ENCODE measurements at regions not wholly inside any gene's neighbourhood (a gene's known extent, or its start where the extent isn't known, plus 50 kb on each side); places are given as distances from the start of the nearest gene placed in this dataset.

GRCh38 chr19:31961191-31961590 lies 384.2 kb upstream of the ZNF507 start:
- Histone ChIP-seq H3K4me3 (ENCODE audit: low read depth, low read length) (no peak overlapping the region), H3K9ac (ENCODE audit: low read depth, low read length) (no peak overlapping the region), H3K27ac (ENCODE audit: low read depth, low read length) (no peak overlapping the region), H3K9me3 (ENCODE audit: control insufficient read depth, insufficient read depth, low read length) (no peaks in the 10 kb centered on the region), H3K36me3 (ENCODE audit: control insufficient read depth, insufficient read depth, low read length) (no peaks in the 10 kb centered on the region), H3K27me3 (ENCODE audit: control insufficient read depth, insufficient read depth, low read length) (no peaks in the 10 kb centered on the region), H3K4me1 (ENCODE audit: control insufficient read depth, insufficient read depth, low read length) (0 out of 2 replicates have a peak, but pooled peaks cover 5% of the 10 kb centered on the region)

- Histone ChIP-seq H3K27me3 (ENCODE audit: control insufficient read depth, insufficient read depth, low read length) (no peaks in the 10 kb centered on the region), H3K27ac (ENCODE audit: low read depth, low read length) (no peak overlapping the region)
Measured at GRCh38 chr19:31961667-31962066, 383.7 kb upstream of the ZNF507 start.

GRCh38 chr19:31962561-31962996 lies 382.8 kb upstream of the ZNF507 start:
- H3K36me3 ChIP-seq (ENCODE audit: control insufficient read depth, insufficient read depth, low read length), result no peaks in the 10 kb centered on the region
- H3K27me3 ChIP-seq (ENCODE audit: control insufficient read depth, insufficient read depth, low read length), result no peaks in the 10 kb centered on the region
- H3K9ac ChIP-seq (ENCODE audit: low read depth, low read length), result no peak overlapping the region
- no peaks in the 10 kb centered on the region for H3K9me3 ChIP-seq (ENCODE audit: control insufficient read depth, insufficient read depth, low read length)
- H3K4me1 ChIP-seq (ENCODE audit: control insufficient read depth, insufficient read depth, low read length), result 0 out of 2 replicates have a peak, but pooled peaks cover 5% of the 10 kb centered on the region
- no peak overlapping the region for H3K27ac ChIP-seq (ENCODE audit: low read depth, low read length)
- no peak overlapping the region for H3K4me3 ChIP-seq (ENCODE audit: low read depth, low read length)

More at GRCh38 chr19:31961667-31962066, 383.7 kb upstream of the ZNF507 start:
- no peak overlapping the region for H3K9ac ChIP-seq (ENCODE audit: low read depth, low read length)
- no peaks in the 10 kb centered on the region for H3K36me3 ChIP-seq (ENCODE audit: control insufficient read depth, insufficient read depth, low read length)
- no peak overlapping the region for H3K4me3 ChIP-seq (ENCODE audit: low read depth, low read length)
- H3K9me3 ChIP-seq (ENCODE audit: control insufficient read depth, insufficient read depth, low read length), result no peaks in the 10 kb centered on the region
- 0 out of 2 replicates have a peak, but pooled peaks cover 5% of the 10 kb centered on the region for H3K4me1 ChIP-seq (ENCODE audit: control insufficient read depth, insufficient read depth, low read length)

GRCh38 chr19:31963746-31964145 lies 381.7 kb upstream of the ZNF507 start:
- Histone ChIP-seq H3K27ac (ENCODE audit: low read depth, low read length) (no peak overlapping the region), H3K4me3 (ENCODE audit: low read depth, low read length) (no peak overlapping the region), H3K36me3 (ENCODE audit: control insufficient read depth, insufficient read depth, low read length) (no peaks in the 10 kb centered on the region), H3K9ac (ENCODE audit: low read depth, low read length) (no peak overlapping the region), H3K27me3 (ENCODE audit: control insufficient read depth, insufficient read depth, low read length) (no peaks in the 10 kb centered on the region), H3K9me3 (ENCODE audit: control insufficient read depth, insufficient read depth, low read length) (no peaks in the 10 kb centered on the region), H3K4me1 (ENCODE audit: control insufficient read depth, insufficient read depth, low read length) (0 out of 2 replicates have a peak, but pooled peaks cover under 1% of the 10 kb centered on the region)

- no peaks in the 10 kb centered on the region for H3K27me3 ChIP-seq (ENCODE audit: control insufficient read depth, insufficient read depth, low read length)
- H3K4me3 ChIP-seq (ENCODE audit: low read depth, low read length), result no peak overlapping the region
- no peak overlapping the region for H3K9ac ChIP-seq (ENCODE audit: low read depth, low read length)
Measured at GRCh38 chr19:31969016-31969415, 376.4 kb upstream of the ZNF507 start.

GRCh38 chr19:31970027-31970461 lies 375.4 kb upstream of the ZNF507 start:
- Histone ChIP-seq H3K27me3 (ENCODE audit: control insufficient read depth, insufficient read depth, low read length) (no peaks in the 10 kb centered on the region), H3K4me3 (ENCODE audit: low read depth, low read length) (no peak overlapping the region), H3K4me1 (ENCODE audit: control insufficient read depth, insufficient read depth, low read length) (no peaks in the 10 kb centered on the region), H3K27ac (ENCODE audit: low read depth, low read length) (no peak overlapping the region), H3K36me3 (ENCODE audit: control insufficient read depth, insufficient read depth, low read length) (no peaks in the 10 kb centered on the region), H3K9me3 (ENCODE audit: control insufficient read depth, insufficient read depth, low read length) (no peaks in the 10 kb centered on the region), H3K9ac (ENCODE audit: low read depth, low read length) (no peak overlapping the region)

More at GRCh38 chr19:31969016-31969415, 376.4 kb upstream of the ZNF507 start:
- no peak overlapping the region for H3K27ac ChIP-seq (ENCODE audit: low read depth, low read length)
- H3K36me3 ChIP-seq (ENCODE audit: control insufficient read depth, insufficient read depth, low read length), result no peaks in the 10 kb centered on the region
- no peaks in the 10 kb centered on the region for H3K4me1 ChIP-seq (ENCODE audit: control insufficient read depth, insufficient read depth, low read length)
- H3K9me3 ChIP-seq (ENCODE audit: control insufficient read depth, insufficient read depth, low read length), result no peaks in the 10 kb centered on the region

- Histone ChIP-seq H3K27ac (ENCODE audit: low read depth, low read length) (no peak overlapping the region), H3K4me1 (ENCODE audit: control insufficient read depth, insufficient read depth, low read length) (no peaks in the 10 kb centered on the region), H3K27me3 (ENCODE audit: control insufficient read depth, insufficient read depth, low read length) (no peaks in the 10 kb centered on the region), H3K9me3 (ENCODE audit: control insufficient read depth, insufficient read depth, low read length) (no peaks in the 10 kb centered on the region), H3K36me3 (ENCODE audit: control insufficient read depth, insufficient read depth, low read length) (no peaks in the 10 kb centered on the region), H3K4me3 (ENCODE audit: low read depth, low read length) (no peak overlapping the region), H3K9ac (ENCODE audit: low read depth, low read length) (no peak overlapping the region)
Measured at GRCh38 chr19:31974290-31974689, 371.1 kb upstream of the ZNF507 start.

- no peaks in the 10 kb centered on the region for H3K27me3 ChIP-seq (ENCODE audit: control insufficient read depth, insufficient read depth, low read length)
- no peak overlapping the region for H3K4me3 ChIP-seq (ENCODE audit: low read depth, low read length)
- no peaks in the 10 kb centered on the region for H3K9me3 ChIP-seq (ENCODE audit: control insufficient read depth, insufficient read depth, low read length)
- no peaks in the 10 kb centered on the region for H3K4me1 ChIP-seq (ENCODE audit: control insufficient read depth, insufficient read depth, low read length)
- no peak overlapping the region for H3K27ac ChIP-seq (ENCODE audit: low read depth, low read length)
- no peak overlapping the region for H3K9ac ChIP-seq (ENCODE audit: low read depth, low read length)
- no peaks in the 10 kb centered on the region for H3K36me3 ChIP-seq (ENCODE audit: control insufficient read depth, insufficient read depth, low read length)
Measured at GRCh38 chr19:31974941-31975340, 370.5 kb upstream of the ZNF507 start.

- Histone ChIP-seq H3K27me3 (ENCODE audit: control insufficient read depth, insufficient read depth, low read length) (no peaks in the 10 kb centered on the region), H3K4me1 (ENCODE audit: control insufficient read depth, insufficient read depth, low read length) (no peaks in the 10 kb centered on the region), H3K9ac (ENCODE audit: low read depth, low read length) (no peak overlapping the region), H3K9me3 (ENCODE audit: control insufficient read depth, insufficient read depth, low read length) (no peaks in the 10 kb centered on the region), H3K4me3 (ENCODE audit: low read depth, low read length) (no peak overlapping the region), H3K36me3 (ENCODE audit: control insufficient read depth, insufficient read depth, low read length) (no peaks in the 10 kb centered on the region), H3K27ac (ENCODE audit: low read depth, low read length) (no peak overlapping the region)
Measured at GRCh38 chr19:31975461-31975860, 369.9 kb upstream of the ZNF507 start.

GRCh38 chr19:31976775-31977536 lies 368.5 kb upstream of the ZNF507 start:
- H3K27ac ChIP-seq (ENCODE audit: low read depth, low read length), result no peak overlapping the region
- H3K9me3 ChIP-seq (ENCODE audit: control insufficient read depth, insufficient read depth, low read length), result no peaks in the 10 kb centered on the region
- H3K36me3 ChIP-seq (ENCODE audit: control insufficient read depth, insufficient read depth, low read length), result no peaks in the 10 kb centered on the region
- H3K27me3 ChIP-seq (ENCODE audit: control insufficient read depth, insufficient read depth, low read length), result no peaks in the 10 kb centered on the region
- no peak overlapping the region for H3K4me3 ChIP-seq (ENCODE audit: low read depth, low read length)
- H3K9ac ChIP-seq (ENCODE audit: low read depth, low read length), result no peak overlapping the region
- no peaks in the 10 kb centered on the region for H3K4me1 ChIP-seq (ENCODE audit: control insufficient read depth, insufficient read depth, low read length)

- Histone ChIP-seq H3K4me3 (ENCODE audit: low read depth, low read length) (no peak overlapping the region), H3K27me3 (ENCODE audit: control insufficient read depth, insufficient read depth, low read length) (no peaks in the 10 kb centered on the region), H3K9me3 (ENCODE audit: control insufficient read depth, insufficient read depth, low read length) (no peaks in the 10 kb centered on the region), H3K27ac (ENCODE audit: low read depth, low read length) (no peak overlapping the region), H3K4me1 (ENCODE audit: control insufficient read depth, insufficient read depth, low read length) (no peaks in the 10 kb centered on the region), H3K9ac (ENCODE audit: low read depth, low read length) (no peak overlapping the region), H3K36me3 (ENCODE audit: control insufficient read depth, insufficient read depth, low read length) (no peaks in the 10 kb centered on the region)
Measured at GRCh38 chr19:31979362-31979761, 366.0 kb upstream of the ZNF507 start.

All from HUES48 (cell line).